ENCODE measurements at regions not wholly inside any gene's neighbourhood (a gene's known extent, or its start where the extent isn't known, plus 50 kb on each side); places are given as distances from the start of the nearest gene placed in this dataset.

- Histone ChIP-seq H3K9me3 (no peaks in the 10 kb centered on the region), H3K27me3 (no peaks in the 10 kb centered on the region), H3K4me1 (no peaks in the 10 kb centered on the region), H3K4me3 (no peak overlapping the region), H3K27ac (no peak overlapping the region), H3K36me3 (no peaks in the 10 kb centered on the region)
- intact Hi-C loops (cut with DNase I; ENCODE audit: low total_unique reads), result no loop called here
- TF ChIP-seq CTCF (IDR thresholded peaks at IDR 0.05) (no peak), POLR2A (IDR thresholded peaks at IDR 0.05) (no peak), POLR2AphosphoS5 (IDR thresholded peaks at IDR 0.05) (no peak)
- no peak for DNase-seq (ENCODE audit: low spot score in 2 of 2)
Measured at GRCh38 chr2:191625446-191625845, 52.5 kb upstream of the NABP1 start.

- DNase-seq (ENCODE audit: low spot score in 2 of 2), result no peak
- intact Hi-C loops (cut with DNase I; ENCODE audit: low total_unique reads), result no loop called here
- no peak overlapping the region for H3K4me3 ChIP-seq
Measured at GRCh38 chr2:191626497-191627151, 51.3 kb upstream of the NABP1 start.

DNA sequence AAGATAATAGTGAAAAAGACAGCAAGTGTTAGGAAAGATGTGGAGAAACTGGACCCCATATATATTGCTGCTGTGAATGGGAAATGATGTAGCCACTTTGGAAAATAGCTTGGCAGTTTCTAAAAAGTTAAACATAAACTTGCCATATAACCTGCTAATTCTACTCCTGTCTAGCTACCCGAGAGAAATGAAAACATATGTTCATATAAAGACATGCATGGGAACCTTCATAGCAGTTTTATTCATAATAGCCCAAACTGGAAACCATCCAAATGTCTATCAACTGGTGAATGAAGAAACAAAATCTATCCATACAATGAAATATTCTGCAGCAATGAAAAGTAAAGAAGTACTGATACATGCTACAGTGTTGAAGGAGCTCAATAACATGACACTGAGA is 50.4 kb upstream of the NABP1 start:
- Histone ChIP-seq H3K4me3 (no peak overlapping the region), H3K27me3 (no peaks in the 10 kb centered on the region), H3K9me3 (no peaks in the 10 kb centered on the region), H3K36me3 (no peaks in the 10 kb centered on the region), H3K4me1 (no peaks in the 10 kb centered on the region), H3K27ac (no peak overlapping the region)
- no peak for DNase-seq (ENCODE audit: low spot score in 2 of 2)
- no peak for TF ChIP-seq POLR2AphosphoS5 (IDR thresholded peaks at IDR 0.05)
- TF ChIP-seq POLR2A (IDR thresholded peaks at IDR 0.05), result no peak
- TF ChIP-seq CTCF (IDR thresholded peaks at IDR 0.05), result no peak
- intact Hi-C loops (cut with DNase I; ENCODE audit: low total_unique reads), result no loop called here

More at GRCh38 chr2:191626497-191627151, 51.3 kb upstream of the NABP1 start:
- H3K36me3 ChIP-seq, result no peaks in the 10 kb centered on the region
- H3K9me3 ChIP-seq, result no peaks in the 10 kb centered on the region
- H3K4me1 ChIP-seq, result no peaks in the 10 kb centered on the region
- TF ChIP-seq POLR2A (IDR thresholded peaks at IDR 0.05) (no peak), CTCF (IDR thresholded peaks at IDR 0.05) (no peak), POLR2AphosphoS5 (IDR thresholded peaks at IDR 0.05) (no peak)
- no peaks in the 10 kb centered on the region for H3K27me3 ChIP-seq
- no peak overlapping the region for H3K27ac ChIP-seq
